Gastroesophageal sphincter (tissue), 4 donors: ENCODE measurements at regions not wholly inside any gene's neighbourhood (a gene's known extent, or its start where the extent isn't known, plus 50 kb on each side); places are given as distances from the start of the nearest gene placed in this dataset.

Experiments used
- ATAC-seq: fragments of 150-250 bp; one replicate; pipeline ENCODE4 v1.9.1; 2016; ENCODE audit warnings: mild to moderate bottlenecking, moderate library complexity
- H3K27ac ChIP-seq, 4 donors: fragments of 200-600 bp; sonication (generic) in 3 of 4; 1 replicate in 3 of 4; 2 replicates in 1 of 4; pipeline ENCODE4 v1.5.1; 2016 to 2019
- H3K27me3 ChIP-seq: fragments of 200-600 bp; sonication (generic); one replicate; pipeline ENCODE4 v1.5.1; 2019
- H3K36me3 ChIP-seq, 2 donors: fragments of 200-600 bp; sonication (generic); one replicate each; pipeline ENCODE4 v1.5.1; 2019; ENCODE audit warnings: control low read depth in 1 of 2
- H3K4me1 ChIP-seq, 3 donors: fragments of 200-600 bp; sonication (generic); 1 replicate in 2 of 3; 2 replicates in 1 of 3; pipeline ENCODE4 v1.5.1; 2016 to 2019; ENCODE audit warnings: control low read depth in 2 of 3
- H3K4me3 ChIP-seq, 2 donors: fragments of 200-600 bp; sonication (generic); one replicate each; pipeline ENCODE4 v1.5.1; 2019; ENCODE audit warnings: mild to moderate bottlenecking in 1 of 2, moderate library complexity in 1 of 2
- H3K9me3 ChIP-seq, 3 donors: fragments of 200-600 bp; sonication (generic); one replicate each; pipeline ENCODE4 v1.5.1; 2017 to 2019; ENCODE audit warnings: control low read depth in 2 of 3
- EP300 ChIP-seq: sonication (generic); formaldehyde crosslinking; IDR thresholded peaks from one replicate; pipeline ENCODE4 v1.6.1; 2017; ENCODE audit warnings: antibody characterized with exemption, mild to moderate bottlenecking
- POLR2A ChIP-seq, 2 donors: fragments of 450-650 bp; IDR thresholded peaks; one replicate each; pipeline ENCODE4 v1.6.1; 2017; ENCODE audit warnings: antibody characterized with exemption in 2 of 2, mild to moderate bottlenecking in 2 of 2, moderate library complexity in 1 of 2
- POLR2AphosphoS5 ChIP-seq: sonication (generic); formaldehyde crosslinking; IDR thresholded peaks from one replicate; pipeline ENCODE4 v1.6.1; 2017; ENCODE audit warnings: antibody characterized with exemption
- WGBS, 2 donors: methylation state at CpG; one replicate each; pipeline ENCODE4 v1.1.5; 2018; ENCODE audit warnings: low coverage in 1 of 2; 5-methylcytosine and 5-hydroxymethylcytosine counted together
- TF ChIP-seq, protein P1 (sequence below), 4 experiments: fragments of 200-600 bp in 2 of 4; fragments of 450-650 bp in 2 of 4; sonication (generic) in 1 of 4; IDR thresholded peaks; one replicate each; pipeline ENCODE4 v1.5.1; 2017 to 2019; ENCODE audit warnings: antibody characterized with exemption in 4 of 4, mild to moderate bottlenecking in 2 of 4, moderate library complexity in 2 of 4

DNA sequence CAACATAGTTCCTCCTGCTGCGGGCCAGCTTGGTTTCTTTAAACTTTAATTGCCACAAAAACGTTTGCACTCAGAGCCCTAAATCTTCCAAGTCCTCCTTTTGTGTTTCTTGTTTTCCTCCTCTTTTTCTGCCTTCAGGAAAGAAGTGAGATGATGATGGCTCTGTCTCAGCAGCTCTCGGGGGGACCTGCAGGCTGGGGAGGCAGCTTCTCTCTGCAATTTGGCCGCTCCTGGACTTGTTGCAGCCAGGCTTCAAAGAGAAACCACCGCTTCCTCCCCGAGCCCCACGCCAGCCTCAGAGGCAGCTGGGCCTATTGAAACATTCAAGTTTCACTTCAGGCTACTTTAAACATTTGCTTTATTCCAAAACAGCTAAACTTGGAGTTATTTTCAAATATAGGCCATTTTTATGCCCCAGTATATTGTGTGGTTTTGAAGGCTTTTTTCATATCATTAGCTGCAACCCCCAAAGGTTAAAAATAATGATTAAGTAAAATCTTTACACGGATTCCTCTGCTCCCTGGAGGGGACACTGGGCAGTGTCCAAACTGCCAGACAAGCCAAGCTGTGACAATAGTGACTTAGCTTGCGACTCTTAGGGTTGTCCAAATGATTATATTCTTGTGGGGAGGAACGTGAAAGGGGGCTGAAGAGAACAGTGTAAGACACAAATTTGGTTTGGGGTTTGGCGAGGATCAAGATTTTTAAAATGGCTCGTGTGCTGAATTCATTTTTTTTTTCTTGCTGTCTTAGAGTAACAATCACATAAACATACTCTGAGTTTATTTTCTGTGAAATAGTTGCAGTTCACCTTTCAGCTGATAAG lies 330.8 kb downstream of the DLEU7 start:
- Histone ChIP-seq H3K4me3 (peak overlapping the region; percentile 6 to 40), H3K4me1 (peaks cover 8 to 46% (median 10%) of the 10 kb centered on the region in 3 donors), H3K36me3 (no peaks in the 10 kb centered on the region), H3K9me3 (no peaks in the 10 kb centered on the region), H3K27me3 (no peaks in the 10 kb centered on the region), H3K27ac (peak overlapping the region; percentile 72 to 94 (median 82))
- WGBS, 2 donors, result 10 to 15% methylated on average over 8 to 12 of the region's 12 CpGs
- TF ChIP-seq, protein P1, sequence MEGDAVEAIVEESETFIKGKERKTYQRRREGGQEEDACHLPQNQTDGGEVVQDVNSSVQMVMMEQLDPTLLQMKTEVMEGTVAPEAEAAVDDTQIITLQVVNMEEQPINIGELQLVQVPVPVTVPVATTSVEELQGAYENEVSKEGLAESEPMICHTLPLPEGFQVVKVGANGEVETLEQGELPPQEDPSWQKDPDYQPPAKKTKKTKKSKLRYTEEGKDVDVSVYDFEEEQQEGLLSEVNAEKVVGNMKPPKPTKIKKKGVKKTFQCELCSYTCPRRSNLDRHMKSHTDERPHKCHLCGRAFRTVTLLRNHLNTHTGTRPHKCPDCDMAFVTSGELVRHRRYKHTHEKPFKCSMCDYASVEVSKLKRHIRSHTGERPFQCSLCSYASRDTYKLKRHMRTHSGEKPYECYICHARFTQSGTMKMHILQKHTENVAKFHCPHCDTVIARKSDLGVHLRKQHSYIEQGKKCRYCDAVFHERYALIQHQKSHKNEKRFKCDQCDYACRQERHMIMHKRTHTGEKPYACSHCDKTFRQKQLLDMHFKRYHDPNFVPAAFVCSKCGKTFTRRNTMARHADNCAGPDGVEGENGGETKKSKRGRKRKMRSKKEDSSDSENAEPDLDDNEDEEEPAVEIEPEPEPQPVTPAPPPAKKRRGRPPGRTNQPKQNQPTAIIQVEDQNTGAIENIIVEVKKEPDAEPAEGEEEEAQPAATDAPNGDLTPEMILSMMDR (IDR thresholded peaks at IDR 0.05), result peak in 1 of 4 experiments; percentile 23
- TF ChIP-seq POLR2AphosphoS5 (no peak), POLR2A (IDR thresholded peaks at IDR 0.05) (no peak)
- peak; percentile 77 for ATAC-seq

DNA sequence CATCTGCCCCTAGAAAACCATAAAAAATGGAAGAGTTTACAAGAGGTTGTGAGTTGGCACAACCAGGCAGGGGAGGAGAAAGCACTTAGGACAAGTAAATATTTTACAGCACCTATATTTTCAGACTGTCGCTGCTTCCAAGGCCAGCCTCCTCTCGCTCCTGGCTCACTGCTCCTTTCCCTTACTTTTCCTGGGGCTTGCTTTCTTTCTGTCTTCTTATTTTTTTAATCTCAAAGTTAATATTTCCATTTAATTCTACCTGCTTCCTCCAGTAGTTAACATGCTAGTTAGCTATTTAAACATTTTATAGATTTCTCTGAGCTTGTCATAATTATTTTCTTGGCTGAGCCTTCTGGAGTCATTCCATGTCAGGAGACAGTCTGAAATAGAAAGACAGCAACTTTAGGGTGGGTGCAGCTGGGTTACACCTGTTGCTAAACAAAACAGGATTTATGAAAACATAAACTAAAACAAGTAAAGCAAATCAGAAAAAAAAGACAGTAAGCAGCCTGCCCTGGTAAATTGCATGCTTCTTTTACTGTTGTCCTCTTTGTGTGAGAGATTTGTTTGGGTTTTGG lies 330.1 kb downstream of the DLEU7 start:
- Histone ChIP-seq H3K27ac (peak overlapping the region; percentile 72 to 94 (median 82)), H3K36me3 (no peaks in the 10 kb centered on the region), H3K9me3 (no peaks in the 10 kb centered on the region), H3K4me1 (peaks cover 8 to 52% (median 10%) of the 10 kb centered on the region in 3 donors), H3K27me3 (no peaks in the 10 kb centered on the region), H3K4me3 (no peak overlapping the region)
- ATAC-seq, result no peak
- WGBS, 2 donors, result 29 to 35% methylated on average over 2 of the region's 2 CpGs
- TF ChIP-seq EP300 (no peak), POLR2A (IDR thresholded peaks at IDR 0.05) (no peak), POLR2AphosphoS5 (no peak)
- TF ChIP-seq, protein P1 (IDR thresholded peaks at IDR 0.05), result no peak

DNA sequence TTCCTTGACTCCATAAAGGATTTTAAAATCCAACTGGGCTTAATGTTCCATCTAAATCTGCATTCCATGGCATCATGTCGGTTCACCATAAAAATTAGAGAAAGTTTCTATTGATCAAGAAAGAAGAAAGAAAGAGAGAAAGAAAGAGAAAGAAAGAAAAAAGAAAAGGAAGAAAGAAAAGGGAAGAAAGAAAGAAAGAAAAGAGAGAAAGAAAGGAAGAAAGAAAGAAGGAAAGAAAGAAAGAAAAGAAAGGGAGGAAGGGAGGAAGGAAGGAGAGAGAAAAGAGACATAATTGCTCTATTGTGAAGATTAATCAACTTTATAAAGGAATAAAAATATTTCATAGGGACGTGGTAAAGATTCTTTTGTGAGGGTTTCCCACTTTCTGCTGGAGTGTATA lies 329.2 kb downstream of the DLEU7 start:
- no peaks in the 10 kb centered on the region for H3K27me3 ChIP-seq
- H3K27ac ChIP-seq, result peak overlapping the region in 1 of 4 donors; percentile 83
- H3K36me3 ChIP-seq, result no peaks in the 10 kb centered on the region
- 89 to 100% methylated on average over 2 of the region's 2 CpGs for WGBS, 2 donors
- TF ChIP-seq EP300, result no peak
- no peak for TF ChIP-seq POLR2A (IDR thresholded peaks at IDR 0.05)
- TF ChIP-seq, protein P1 (IDR thresholded peaks at IDR 0.05), result no peak
- TF ChIP-seq POLR2AphosphoS5, result no peak
- H3K4me3 ChIP-seq, result no peak overlapping the region
- ATAC-seq, result no peak
- H3K9me3 ChIP-seq, result no peaks in the 10 kb centered on the region
- H3K4me1 ChIP-seq, result peaks cover 8 to 61% (median 10%) of the 10 kb centered on the region in 3 donors

DNA sequence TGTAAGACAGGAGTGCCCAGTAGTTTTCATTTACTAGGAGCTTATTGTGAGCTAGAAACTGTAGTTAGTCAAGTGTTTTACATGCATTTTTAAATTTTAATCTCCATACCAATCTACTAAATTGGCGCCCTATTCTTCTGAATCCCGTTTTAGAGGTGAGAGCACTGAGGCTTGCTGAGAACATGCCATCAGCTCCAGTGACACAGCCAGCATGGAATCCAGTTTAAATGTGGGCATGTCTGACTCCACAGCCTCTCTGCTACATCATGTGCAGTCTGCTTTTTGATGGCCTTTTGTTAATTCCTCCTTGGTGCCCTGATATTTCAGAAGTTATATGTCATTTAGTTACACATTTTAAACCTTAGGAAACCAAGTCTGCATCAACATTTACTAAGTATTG lies 325.4 kb downstream of the DLEU7 start:
- H3K27me3 ChIP-seq, result no peaks in the 10 kb centered on the region
- WGBS, 2 donors, result 80% methylated on average over 1 to 2 of the region's 2 CpGs
- no peak for ATAC-seq
- no peak overlapping the region for H3K4me3 ChIP-seq
- H3K9me3 ChIP-seq, result no peaks in the 10 kb centered on the region
- H3K27ac ChIP-seq, result peak overlapping the region in 2 of 4 donors; percentile 52 to 54
- no peaks in the 10 kb centered on the region for H3K36me3 ChIP-seq
- H3K4me1 ChIP-seq, result peaks cover 8 to 85% (median 20%) of the 10 kb centered on the region in 3 donors
- TF ChIP-seq POLR2AphosphoS5, result no peak
- TF ChIP-seq EP300, result no peak
- no peak for TF ChIP-seq POLR2A (IDR thresholded peaks at IDR 0.05)
- TF ChIP-seq, protein P1 (IDR thresholded peaks at IDR 0.05), result no peak
